ENCODE measurements at regions not wholly inside any gene's neighbourhood (a gene's known extent, or its start where the extent isn't known, plus 50 kb on each side); places are given as distances from the start of the nearest gene placed in this dataset.

- DNase-seq = no peak
Measured at GRCh38 chr9:105928416-105928815, 234.1 kb downstream of the TMEM38B start.

GRCh38 chr9:105930011-105930627 lies 235.8 kb downstream of the TMEM38B start:
- DNase-seq = no peak

GRCh38 chr9:105932276-105932675 lies 237.9 kb downstream of the TMEM38B start:
- no peak for DNase-seq

GRCh38 chr9:105950448-105950847 lies 256.1 kb downstream of the TMEM38B start:
- no peak for DNase-seq

GRCh38 chr9:105950894-105951293 lies 256.6 kb downstream of the TMEM38B start:
- DNase-seq = no peak

GRCh38 chr9:105954517-105954916 lies 260.2 kb downstream of the TMEM38B start:
- no peak for DNase-seq

GRCh38 chr9:105957830-105958229 lies 263.5 kb downstream of the TMEM38B start:
- DNase-seq = no peak

GRCh38 chr9:105958587-105958986 lies 264.2 kb downstream of the TMEM38B start:
- DNase-seq = no peak

- DNase-seq = no peak
Measured at GRCh38 chr9:105959531-105959930, 265.2 kb downstream of the TMEM38B start.

GRCh38 chr9:105963343-105964099 lies 269.2 kb downstream of the TMEM38B start:
- no peak for DNase-seq

- no peak for DNase-seq
Measured at GRCh38 chr9:105964156-105964555, 269.8 kb downstream of the TMEM38B start.

- no peak for DNase-seq
Measured at GRCh38 chr9:105966834-105967233, 272.5 kb downstream of the TMEM38B start.

- DNase-seq = no peak
Measured at GRCh38 chr9:105967248-105967647, 272.9 kb downstream of the TMEM38B start.

GRCh38 chr9:105967797-105968196 lies 273.5 kb downstream of the TMEM38B start:
- DNase-seq = no peak

- DNase-seq = no peak
Measured at GRCh38 chr9:105968811-105969466, 274.6 kb downstream of the TMEM38B start.

GRCh38 chr9:105969636-105970035 lies 275.3 kb downstream of the TMEM38B start:
- no peak for DNase-seq

GRCh38 chr9:105971986-105972385 lies 277.6 kb downstream of the TMEM38B start:
- no peak for DNase-seq

- no peak for DNase-seq
Measured at GRCh38 chr9:105972466-105973204, 278.3 kb downstream of the TMEM38B start.

- DNase-seq = no peak
Measured at GRCh38 chr9:105973951-105974351, 279.6 kb downstream of the TMEM38B start.

GRCh38 chr9:105975886-105976645 lies 281.7 kb downstream of the TMEM38B start:
- no peak for DNase-seq

GRCh38 chr9:105978336-105978735 lies 284.0 kb downstream of the TMEM38B start:
- DNase-seq = no peak

- DNase-seq = no peak
Measured at GRCh38 chr9:105978826-105979225, 284.5 kb downstream of the TMEM38B start.

GRCh38 chr9:105979290-105979689 lies 284.9 kb downstream of the TMEM38B start:
- no peak for DNase-seq

Measured in NCI-H510A treated with DMSO at 0.1 percent for 48 hours (cell line).